Left lung (tissue), 4 donors: ENCODE measurements at regions not wholly inside any gene's neighbourhood (a gene's known extent, or its start where the extent isn't known, plus 50 kb on each side); places are given as distances from the start of the nearest gene placed in this dataset.

Experiments used
- ATAC-seq: fragments of 200-7000 bp; cut with Tn5 transposase; one replicate; pipeline ENCODE4 v1.9.1; 2020; ENCODE audit warnings: moderate library complexity
- DNase-seq, 4 donors: peaks; one replicate each; pipeline ENCODE4 v3.0.0-alpha.2; 2013 to 2020
- H3K27ac ChIP-seq, 2 donors: fragments of 200-600 bp; sonication (generic) in 1 of 2; one replicate each; pipeline versions ENCODE4 v1.5.0 to v1.8.0; 2020 to 2021
- H3K27me3 ChIP-seq, 2 donors: fragments of 200-600 bp; sonication (generic) in 1 of 2; one replicate each; pipeline versions ENCODE4 v1.5.0 to v1.8.0; 2020 to 2021
- H3K36me3 ChIP-seq, 2 donors: fragments of 200-600 bp; sonication (generic) in 1 of 2; one replicate each; pipeline versions ENCODE4 v1.5.0 to v1.8.0; 2020 to 2021
- H3K4me1 ChIP-seq, 2 donors: fragments of 200-600 bp; one replicate each; pipeline ENCODE4 v1.8.0; 2021
- H3K4me3 ChIP-seq, 2 donors: fragments of 200-600 bp; sonication (generic) in 1 of 2; one replicate each; pipeline versions ENCODE4 v1.5.0 to v1.8.0; 2020 to 2021; ENCODE audit warnings: mild to moderate bottlenecking in 1 of 2
- H3K9me3 ChIP-seq, 2 donors: fragments of 200-600 bp; sonication (generic) in 1 of 2; one replicate each; pipeline versions ENCODE4 v1.5.0 to v1.8.0; 2020 to 2021
- CTCF ChIP-seq, 2 donors: fragments of 200-600 bp; sonication (generic) in 1 of 2; IDR thresholded peaks; one replicate each; pipeline versions ENCODE4 v1.5.0 to v1.8.0; 2021; ENCODE audit warnings: antibody characterized with exemption in 2 of 2
- intact Hi-C, 2 donors: fragments of 100-400 bp; cut with DNase I; formaldehyde crosslinking; loops; one replicate each; pipeline versions ENCODE4 v1.11.2 to v1.14.2; 2022
- donor health status: DM: no; HTN: yes; CAD: no.
- donor health status: DM: no; HTN: no; CAD: no.

- H3K27ac ChIP-seq, result no peak overlapping the region
- DNase-seq (no peak), ATAC-seq (no peak)
- H3K4me1 ChIP-seq, result no peaks in the 10 kb centered on the region
- no peaks in the 10 kb centered on the region for H3K9me3 ChIP-seq
- no peak for TF ChIP-seq CTCF (IDR thresholded peaks at IDR 0.05)
- intact Hi-C loops, result no loop called here
- H3K36me3 ChIP-seq, result no peaks in the 10 kb centered on the region
- no peak overlapping the region for H3K4me3 ChIP-seq
- no peaks in the 10 kb centered on the region for H3K27me3 ChIP-seq
Measured at GRCh38 chr14:85154714-85155113, 375.2 kb upstream of the FLRT2 start.

- Histone ChIP-seq H3K36me3 (no peaks in the 10 kb centered on the region), H3K4me1 (no peaks in the 10 kb centered on the region), H3K27me3 (no peaks in the 10 kb centered on the region), H3K4me3 (no peak overlapping the region), H3K27ac (no peak overlapping the region), H3K9me3 (peaks cover 0 to 2% of the 10 kb centered on the region in 2 donors)
- no peak for TF ChIP-seq CTCF (IDR thresholded peaks at IDR 0.05)
- DNase-seq (no peak), ATAC-seq (no peak)
- intact Hi-C loops, result no loop called here
Measured at GRCh38 chr14:85156319-85156718, 373.6 kb upstream of the FLRT2 start.

GRCh38 chr14:85159726-85160125, 370.2 kb upstream of the FLRT2 start:
- intact Hi-C loops, result no loop called here
- no peak overlapping the region for H3K4me3 ChIP-seq

GRCh38 chr14:85165094-85165493, 364.9 kb upstream of the FLRT2 start:
- DNase-seq, result peak in 1 of 4 donors; percentile 10
- peaks cover 0 to 17% of the 10 kb centered on the region in 2 donors for H3K9me3 ChIP-seq
- no peak for TF ChIP-seq CTCF (IDR thresholded peaks at IDR 0.05)
- intact Hi-C loops, result no loop called here
- H3K36me3 ChIP-seq, result no peaks in the 10 kb centered on the region
- H3K27me3 ChIP-seq, result no peaks in the 10 kb centered on the region
- no peak for ATAC-seq
- H3K4me3 ChIP-seq, result no peak overlapping the region
- H3K27ac ChIP-seq, result no peak overlapping the region
- no peaks in the 10 kb centered on the region for H3K4me1 ChIP-seq

More at GRCh38 chr14:85159726-85160125, 370.2 kb upstream of the FLRT2 start:
- H3K27ac ChIP-seq, result no peak overlapping the region
- H3K36me3 ChIP-seq, result no peaks in the 10 kb centered on the region
- DNase-seq, result no peak
- H3K9me3 ChIP-seq, result peaks cover 0 to 17% of the 10 kb centered on the region in 2 donors
- no peak for TF ChIP-seq CTCF (IDR thresholded peaks at IDR 0.05)
- ATAC-seq, result no peak
- H3K27me3 ChIP-seq, result no peaks in the 10 kb centered on the region
- H3K4me1 ChIP-seq, result no peaks in the 10 kb centered on the region

- DNase-seq (no peak), ATAC-seq (no peak)
- Histone ChIP-seq H3K4me1 (no peaks in the 10 kb centered on the region), H3K27me3 (no peaks in the 10 kb centered on the region), H3K4me3 (no peak overlapping the region), H3K36me3 (no peaks in the 10 kb centered on the region), H3K27ac (no peak overlapping the region), H3K9me3 (no peaks in the 10 kb centered on the region)
- intact Hi-C loops, result no loop called here
- no peak for TF ChIP-seq CTCF (IDR thresholded peaks at IDR 0.05)
Measured at GRCh38 chr14:85169381-85169780, 360.6 kb upstream of the FLRT2 start.
